ENCODE measurements at regions not wholly inside any gene's neighbourhood (a gene's known extent, or its start where the extent isn't known, plus 50 kb on each side); places are given as distances from the start of the nearest gene placed in this dataset.

- Mint-ChIP-seq H3K9me3 (ENCODE audit: unreplicated experiment) (no peaks in the 10 kb centered on the region), H3K4me1 (ENCODE audit: low read depth, unreplicated experiment) (peaks cover 6% of the 10 kb centered on the region), H3K27me3 (ENCODE audit: insufficient read depth, unreplicated experiment) (peaks cover 3% of the 10 kb centered on the region), H3K27ac (ENCODE audit: unreplicated experiment) (no peak overlapping the region), H3K4me3 (ENCODE audit: unreplicated experiment) (no peak overlapping the region), H3K36me3 (ENCODE audit: insufficient read depth, unreplicated experiment) (no peaks in the 10 kb centered on the region)
- no peaks in the 10 kb centered on the region for H3K36me3 ChIP-seq (ENCODE audit: control insufficient read depth, insufficient read depth, low read length)
- ChIA-PET CTCF (no interaction called here), POLR2A (no interaction called here)
- no peak for TF ChIP-seq CTCF (IDR thresholded peaks at IDR 0.05; ENCODE audit: insufficient read depth in 1 of 2, low read depth in 1 of 2, low read length in 1 of 2, severe bottlenecking in 1 of 2, unreplicated experiment in 1 of 2)
- no peaks in the 10 kb centered on the region for H3K9me3 ChIP-seq
- H3K27me3 ChIP-seq (replicated peaks; ENCODE audit: control insufficient read depth, insufficient read depth, low read length) = no peaks in the 10 kb centered on the region
- no TSS peak for BruUV-seq (replicated peaks)
- no peak overlapping the region for H3K4me3 ChIP-seq (ENCODE audit: low read depth, low read length)
- no peak for DNase-seq
- intact Hi-C loops (cut with micrococcal nuclease; ENCODE audit: unreplicated experiment) = no loop called here
- H3K4me1 ChIP-seq = no peaks in the 10 kb centered on the region
Observed at GRCh38 chr10:4079803-4080202, 294.8 kb upstream of the KLF6 start.

DNA sequence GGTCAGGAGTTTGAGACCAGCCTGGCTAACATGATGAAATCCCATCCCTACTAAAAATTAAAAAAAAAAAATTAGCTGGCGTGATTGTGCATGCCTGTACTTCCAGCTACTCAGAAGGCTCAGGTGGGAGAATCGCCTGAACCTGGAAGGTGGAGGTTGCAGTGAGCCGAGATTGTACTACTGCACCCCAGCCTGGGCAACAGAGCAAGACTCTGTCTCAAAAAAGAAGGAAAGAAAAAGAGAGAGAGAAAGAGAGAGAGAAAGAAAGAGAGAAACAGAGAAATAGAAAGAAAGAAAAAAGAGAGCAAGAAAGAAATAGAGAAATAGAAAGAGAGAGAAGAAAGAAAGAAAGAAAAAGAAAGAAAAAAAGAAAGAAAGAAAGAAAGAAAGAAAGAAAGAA lies 292.8 kb upstream of the KLF6 start:
- no peak for DNase-seq
- intact Hi-C loops (cut with micrococcal nuclease; ENCODE audit: unreplicated experiment) = no loop called here
- no peaks in the 10 kb centered on the region for H3K9me3 ChIP-seq
- POLR2A ChIA-PET = no interaction called here
- H3K9me3 Mint-ChIP-seq (ENCODE audit: unreplicated experiment) = no peaks in the 10 kb centered on the region
- no peak overlapping the region for H3K4me3 ChIP-seq (ENCODE audit: low read depth, low read length)
- no peaks in the 10 kb centered on the region for H3K36me3 Mint-ChIP-seq (ENCODE audit: insufficient read depth, unreplicated experiment)
- no peaks in the 10 kb centered on the region for H3K36me3 ChIP-seq (ENCODE audit: control insufficient read depth, insufficient read depth, low read length)
- H3K27me3 ChIP-seq (replicated peaks; ENCODE audit: control insufficient read depth, insufficient read depth, low read length) = no peaks in the 10 kb centered on the region
- H3K27me3 Mint-ChIP-seq (ENCODE audit: insufficient read depth, unreplicated experiment) = peaks cover 3% of the 10 kb centered on the region
- peaks cover 6% of the 10 kb centered on the region for H3K4me1 Mint-ChIP-seq (ENCODE audit: low read depth, unreplicated experiment)
- no peak overlapping the region for H3K27ac Mint-ChIP-seq (ENCODE audit: unreplicated experiment)
- no peak overlapping the region for H3K4me3 Mint-ChIP-seq (ENCODE audit: unreplicated experiment)
- CTCF ChIA-PET = no interaction called here
- BruUV-seq (replicated peaks) = no TSS peak
- no peaks in the 10 kb centered on the region for H3K4me1 ChIP-seq
- TF ChIP-seq CTCF (IDR thresholded peaks at IDR 0.05; ENCODE audit: insufficient read depth in 1 of 2, low read depth in 1 of 2, low read length in 1 of 2, severe bottlenecking in 1 of 2, unreplicated experiment in 1 of 2) = no peak

DNA sequence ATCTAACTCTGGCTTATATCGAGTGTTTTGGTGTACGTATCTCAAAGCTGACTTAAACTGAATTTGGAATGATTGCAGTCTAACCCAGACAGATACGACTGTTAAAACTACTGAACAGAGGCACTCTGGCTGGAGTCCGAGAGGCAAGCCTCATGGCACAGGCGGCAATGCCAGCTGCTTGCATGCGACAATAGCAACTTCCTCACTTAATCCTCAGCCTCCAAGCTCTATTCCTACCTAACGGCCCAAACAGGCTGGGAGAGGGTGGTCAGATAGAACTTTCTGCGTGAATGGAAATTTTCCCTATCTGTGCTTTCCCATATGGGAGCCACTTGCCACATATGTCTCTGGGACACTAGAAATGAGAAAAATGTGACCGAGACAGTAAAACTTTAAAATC lies 292.0 kb upstream of the KLF6 start:
- no peak overlapping the region for H3K4me3 ChIP-seq (ENCODE audit: low read depth, low read length)
- H3K4me1 ChIP-seq = no peaks in the 10 kb centered on the region
- H3K9me3 Mint-ChIP-seq (ENCODE audit: unreplicated experiment) = no peaks in the 10 kb centered on the region
- H3K4me1 Mint-ChIP-seq (ENCODE audit: low read depth, unreplicated experiment) = peaks cover 6% of the 10 kb centered on the region
- H3K36me3 ChIP-seq (ENCODE audit: control insufficient read depth, insufficient read depth, low read length) = no peaks in the 10 kb centered on the region
- no peak for DNase-seq
- H3K36me3 Mint-ChIP-seq (ENCODE audit: insufficient read depth, unreplicated experiment) = no peaks in the 10 kb centered on the region
- no peak overlapping the region for H3K27ac Mint-ChIP-seq (ENCODE audit: unreplicated experiment)
- H3K27me3 ChIP-seq (replicated peaks; ENCODE audit: control insufficient read depth, insufficient read depth, low read length) = no peaks in the 10 kb centered on the region
- intact Hi-C loops (cut with micrococcal nuclease; ENCODE audit: unreplicated experiment) = no loop called here
- no TSS peak for BruUV-seq (replicated peaks)
- POLR2A ChIA-PET = no interaction called here
- peaks cover 3% of the 10 kb centered on the region for H3K27me3 Mint-ChIP-seq (ENCODE audit: insufficient read depth, unreplicated experiment)
- no peak overlapping the region for H3K4me3 Mint-ChIP-seq (ENCODE audit: unreplicated experiment)
- no peaks in the 10 kb centered on the region for H3K9me3 ChIP-seq
- no peak for TF ChIP-seq CTCF (IDR thresholded peaks at IDR 0.05; ENCODE audit: insufficient read depth in 1 of 2, low read depth in 1 of 2, low read length in 1 of 2, severe bottlenecking in 1 of 2, unreplicated experiment in 1 of 2)
- CTCF ChIA-PET = no interaction called here
